ENCODE measurements at regions not wholly inside any gene's neighbourhood (a gene's known extent, or its start where the extent isn't known, plus 50 kb on each side); places are given as distances from the start of the nearest gene placed in this dataset.

GRCh38 chr5:52706775-52707174 lies 80.9 kb upstream of the ITGA1 start:
- no peaks in the 10 kb centered on the region for H3K36me3 Mint-ChIP-seq (ENCODE audit: unreplicated experiment)
- DNase-seq, result no peak
- no peaks in the 10 kb centered on the region for H3K9me3 Mint-ChIP-seq (ENCODE audit: unreplicated experiment)
- H3K27me3 Mint-ChIP-seq (ENCODE audit: unreplicated experiment), result no peaks in the 10 kb centered on the region
- no peaks in the 10 kb centered on the region for H3K4me1 Mint-ChIP-seq (ENCODE audit: low read depth, unreplicated experiment)
- no peak overlapping the region for H3K27ac Mint-ChIP-seq (ENCODE audit: unreplicated experiment)
- no peak for TF ChIP-seq CTCF (IDR thresholded peaks at IDR 0.05; ENCODE audit: partially characterized antibody, unreplicated experiment)
- no peak overlapping the region for H3K4me3 Mint-ChIP-seq (ENCODE audit: unreplicated experiment)

- Mint-ChIP-seq H3K4me1 (ENCODE audit: low read depth, unreplicated experiment) (no peaks in the 10 kb centered on the region), H3K27ac (ENCODE audit: unreplicated experiment) (no peak overlapping the region), H3K9me3 (ENCODE audit: unreplicated experiment) (no peaks in the 10 kb centered on the region), H3K36me3 (ENCODE audit: unreplicated experiment) (no peaks in the 10 kb centered on the region), H3K27me3 (ENCODE audit: unreplicated experiment) (no peaks in the 10 kb centered on the region), H3K4me3 (ENCODE audit: unreplicated experiment) (no peak overlapping the region)
- no peak for TF ChIP-seq CTCF (IDR thresholded peaks at IDR 0.05; ENCODE audit: partially characterized antibody, unreplicated experiment)
- DNase-seq, result no peak
Observed at GRCh38 chr5:52707616-52708015, 80.1 kb upstream of the ITGA1 start.

GRCh38 chr5:52708463-52708862 lies 79.3 kb upstream of the ITGA1 start:
- TF ChIP-seq CTCF (IDR thresholded peaks at IDR 0.05; ENCODE audit: partially characterized antibody, unreplicated experiment), result no peak
- Mint-ChIP-seq H3K27ac (ENCODE audit: unreplicated experiment) (no peak overlapping the region), H3K27me3 (ENCODE audit: unreplicated experiment) (no peaks in the 10 kb centered on the region), H3K4me1 (ENCODE audit: low read depth, unreplicated experiment) (no peaks in the 10 kb centered on the region), H3K9me3 (ENCODE audit: unreplicated experiment) (peaks cover 1% of the 10 kb centered on the region), H3K4me3 (ENCODE audit: unreplicated experiment) (no peak overlapping the region), H3K36me3 (ENCODE audit: unreplicated experiment) (no peaks in the 10 kb centered on the region)
- no peak for DNase-seq

- Mint-ChIP-seq H3K27me3 (ENCODE audit: unreplicated experiment) (no peaks in the 10 kb centered on the region), H3K27ac (ENCODE audit: unreplicated experiment) (no peak overlapping the region), H3K4me3 (ENCODE audit: unreplicated experiment) (no peak overlapping the region), H3K4me1 (ENCODE audit: low read depth, unreplicated experiment) (no peaks in the 10 kb centered on the region), H3K9me3 (ENCODE audit: unreplicated experiment) (peaks cover 1% of the 10 kb centered on the region), H3K36me3 (ENCODE audit: unreplicated experiment) (no peaks in the 10 kb centered on the region)
- DNase-seq, result no peak
- TF ChIP-seq CTCF (IDR thresholded peaks at IDR 0.05; ENCODE audit: partially characterized antibody, unreplicated experiment), result no peak
Observed at GRCh38 chr5:52709167-52709925, 78.4 kb upstream of the ITGA1 start.

- Mint-ChIP-seq H3K27ac (ENCODE audit: unreplicated experiment) (no peak overlapping the region), H3K9me3 (ENCODE audit: unreplicated experiment) (peaks cover 1% of the 10 kb centered on the region), H3K36me3 (ENCODE audit: unreplicated experiment) (no peaks in the 10 kb centered on the region), H3K4me1 (ENCODE audit: low read depth, unreplicated experiment) (no peaks in the 10 kb centered on the region), H3K4me3 (ENCODE audit: unreplicated experiment) (no peak overlapping the region), H3K27me3 (ENCODE audit: unreplicated experiment) (no peaks in the 10 kb centered on the region)
- TF ChIP-seq CTCF (IDR thresholded peaks at IDR 0.05; ENCODE audit: partially characterized antibody, unreplicated experiment), result no peak
- DNase-seq, result no peak
Observed at GRCh38 chr5:52710310-52710971, 77.3 kb upstream of the ITGA1 start.
